ENCODE measurements at regions not wholly inside any gene's neighbourhood (a gene's known extent, or its start where the extent isn't known, plus 50 kb on each side); places are given as distances from the start of the nearest gene placed in this dataset.

GRCh38 chr7:378041-378420, 88.1 kb downstream of the FOXL3 start:
- Histone ChIP-seq H3K4me1 (ENCODE audit: control insufficient read depth, insufficient read depth, low read length) (no peaks in the 10 kb centered on the region), H3K27ac (ENCODE audit: extremely low read depth, low read depth, low read length) (no peak overlapping the region), H3K9me3 (ENCODE audit: control insufficient read depth, insufficient read depth, low read depth, low read length) (no peaks in the 10 kb centered on the region), H3K4me3 (ENCODE audit: low read depth, low read length) (no peak overlapping the region), H3K36me3 (ENCODE audit: control insufficient read depth in 2 of 2, insufficient read depth in 1 of 2, low read length in 2 of 2) (no peaks in the 10 kb centered on the region)
- TF ChIP-seq ZNF132 (tag by site-specific recombination; IDR thresholded peaks at IDR 0.05; ENCODE audit: borderline replicate concordance) (no peak), ZNF18 (tag by site-specific recombination; IDR thresholded peaks at IDR 0.05) (no peak), ZNF350 (tag by site-specific recombination; IDR thresholded peaks at IDR 0.05) (no peak), ZNF777 (tag by site-specific recombination; IDR thresholded peaks at IDR 0.05; ENCODE audit: borderline replicate concordance) (no peak), ZNF776 (tag by site-specific recombination; IDR thresholded peaks at IDR 0.05; ENCODE audit: borderline replicate concordance) (no peak), KLF10 (tag by site-specific recombination; IDR thresholded peaks at IDR 0.05) (no peak), ZNF707 (tag by site-specific recombination; IDR thresholded peaks at IDR 0.05) (no peak), EGR2 (tag by site-specific recombination; IDR thresholded peaks at IDR 0.05; ENCODE audit: low read depth) (no peak), MYNN (tag by site-specific recombination; IDR thresholded peaks at IDR 0.05; ENCODE audit: borderline replicate concordance) (no peak), ZNF16 (tag by site-specific recombination; IDR thresholded peaks at IDR 0.05; ENCODE audit: low read depth) (no peak), KLF8 (tag by site-specific recombination; IDR thresholded peaks at IDR 0.05) (no peak), ZNF10 (tag by site-specific recombination; IDR thresholded peaks at IDR 0.05) (no peak), SP7 (tag by site-specific recombination; IDR thresholded peaks at IDR 0.05) (no peak)
- TF ChIP-seq, protein P1, sequence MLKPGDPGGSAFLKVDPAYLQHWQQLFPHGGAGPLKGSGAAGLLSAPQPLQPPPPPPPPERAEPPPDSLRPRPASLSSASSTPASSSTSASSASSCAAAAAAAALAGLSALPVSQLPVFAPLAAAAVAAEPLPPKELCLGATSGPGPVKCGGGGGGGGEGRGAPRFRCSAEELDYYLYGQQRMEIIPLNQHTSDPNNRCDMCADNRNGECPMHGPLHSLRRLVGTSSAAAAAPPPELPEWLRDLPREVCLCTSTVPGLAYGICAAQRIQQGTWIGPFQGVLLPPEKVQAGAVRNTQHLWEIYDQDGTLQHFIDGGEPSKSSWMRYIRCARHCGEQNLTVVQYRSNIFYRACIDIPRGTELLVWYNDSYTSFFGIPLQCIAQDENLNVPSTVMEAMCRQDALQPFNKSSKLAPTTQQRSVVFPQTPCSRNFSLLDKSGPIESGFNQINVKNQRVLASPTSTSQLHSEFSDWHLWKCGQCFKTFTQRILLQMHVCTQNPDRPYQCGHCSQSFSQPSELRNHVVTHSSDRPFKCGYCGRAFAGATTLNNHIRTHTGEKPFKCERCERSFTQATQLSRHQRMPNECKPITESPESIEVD (tag by site-specific recombination; IDR thresholded peaks at IDR 0.05), result no peak
- TF ChIP-seq, protein P2, sequence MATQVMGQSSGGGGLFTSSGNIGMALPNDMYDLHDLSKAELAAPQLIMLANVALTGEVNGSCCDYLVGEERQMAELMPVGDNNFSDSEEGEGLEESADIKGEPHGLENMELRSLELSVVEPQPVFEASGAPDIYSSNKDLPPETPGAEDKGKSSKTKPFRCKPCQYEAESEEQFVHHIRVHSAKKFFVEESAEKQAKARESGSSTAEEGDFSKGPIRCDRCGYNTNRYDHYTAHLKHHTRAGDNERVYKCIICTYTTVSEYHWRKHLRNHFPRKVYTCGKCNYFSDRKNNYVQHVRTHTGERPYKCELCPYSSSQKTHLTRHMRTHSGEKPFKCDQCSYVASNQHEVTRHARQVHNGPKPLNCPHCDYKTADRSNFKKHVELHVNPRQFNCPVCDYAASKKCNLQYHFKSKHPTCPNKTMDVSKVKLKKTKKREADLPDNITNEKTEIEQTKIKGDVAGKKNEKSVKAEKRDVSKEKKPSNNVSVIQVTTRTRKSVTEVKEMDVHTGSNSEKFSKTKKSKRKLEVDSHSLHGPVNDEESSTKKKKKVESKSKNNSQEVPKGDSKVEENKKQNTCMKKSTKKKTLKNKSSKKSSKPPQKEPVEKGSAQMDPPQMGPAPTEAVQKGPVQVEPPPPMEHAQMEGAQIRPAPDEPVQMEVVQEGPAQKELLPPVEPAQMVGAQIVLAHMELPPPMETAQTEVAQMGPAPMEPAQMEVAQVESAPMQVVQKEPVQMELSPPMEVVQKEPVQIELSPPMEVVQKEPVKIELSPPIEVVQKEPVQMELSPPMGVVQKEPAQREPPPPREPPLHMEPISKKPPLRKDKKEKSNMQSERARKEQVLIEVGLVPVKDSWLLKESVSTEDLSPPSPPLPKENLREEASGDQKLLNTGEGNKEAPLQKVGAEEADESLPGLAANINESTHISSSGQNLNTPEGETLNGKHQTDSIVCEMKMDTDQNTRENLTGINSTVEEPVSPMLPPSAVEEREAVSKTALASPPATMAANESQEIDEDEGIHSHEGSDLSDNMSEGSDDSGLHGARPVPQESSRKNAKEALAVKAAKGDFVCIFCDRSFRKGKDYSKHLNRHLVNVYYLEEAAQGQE (tag by site-specific recombination; IDR thresholded peaks at IDR 0.05), result no peak
- POLR2A ChIA-PET, result no interaction called here
- CTCF ChIA-PET, result no interaction called here

- Histone ChIP-seq H3K27ac (ENCODE audit: extremely low read depth, low read depth, low read length) (no peak overlapping the region), H3K4me1 (ENCODE audit: control insufficient read depth, insufficient read depth, low read length) (no peaks in the 10 kb centered on the region), H3K4me3 (ENCODE audit: low read depth, low read length) (no peak overlapping the region), H3K9me3 (ENCODE audit: control insufficient read depth, insufficient read depth, low read depth, low read length) (no peaks in the 10 kb centered on the region), H3K36me3 (ENCODE audit: control insufficient read depth in 2 of 2, insufficient read depth in 1 of 2, low read length in 2 of 2) (no peaks in the 10 kb centered on the region)
- ChIA-PET POLR2A (no interaction called here), CTCF (interaction anchor here (1.2 kb wide), 1 partner anchor 57 kb away, joined by 6 read pairs; no protein-coding TSS in a partner anchor)
- TF ChIP-seq, protein P3, sequence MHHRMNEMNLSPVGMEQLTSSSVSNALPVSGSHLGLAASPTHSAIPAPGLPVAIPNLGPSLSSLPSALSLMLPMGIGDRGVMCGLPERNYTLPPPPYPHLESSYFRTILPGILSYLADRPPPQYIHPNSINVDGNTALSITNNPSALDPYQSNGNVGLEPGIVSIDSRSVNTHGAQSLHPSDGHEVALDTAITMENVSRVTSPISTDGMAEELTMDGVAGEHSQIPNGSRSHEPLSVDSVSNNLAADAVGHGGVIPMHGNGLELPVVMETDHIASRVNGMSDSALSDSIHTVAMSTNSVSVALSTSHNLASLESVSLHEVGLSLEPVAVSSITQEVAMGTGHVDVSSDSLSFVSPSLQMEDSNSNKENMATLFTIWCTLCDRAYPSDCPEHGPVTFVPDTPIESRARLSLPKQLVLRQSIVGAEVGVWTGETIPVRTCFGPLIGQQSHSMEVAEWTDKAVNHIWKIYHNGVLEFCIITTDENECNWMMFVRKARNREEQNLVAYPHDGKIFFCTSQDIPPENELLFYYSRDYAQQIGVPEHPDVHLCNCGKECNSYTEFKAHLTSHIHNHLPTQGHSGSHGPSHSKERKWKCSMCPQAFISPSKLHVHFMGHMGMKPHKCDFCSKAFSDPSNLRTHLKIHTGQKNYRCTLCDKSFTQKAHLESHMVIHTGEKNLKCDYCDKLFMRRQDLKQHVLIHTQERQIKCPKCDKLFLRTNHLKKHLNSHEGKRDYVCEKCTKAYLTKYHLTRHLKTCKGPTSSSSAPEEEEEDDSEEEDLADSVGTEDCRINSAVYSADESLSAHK (tag by site-specific recombination; IDR thresholded peaks at IDR 0.05), result no peak
- no peak for TF ChIP-seq BCL11B (tag by site-specific recombination; IDR thresholded peaks at IDR 0.05; ENCODE audit: low read depth)
- TF ChIP-seq, protein P4, sequence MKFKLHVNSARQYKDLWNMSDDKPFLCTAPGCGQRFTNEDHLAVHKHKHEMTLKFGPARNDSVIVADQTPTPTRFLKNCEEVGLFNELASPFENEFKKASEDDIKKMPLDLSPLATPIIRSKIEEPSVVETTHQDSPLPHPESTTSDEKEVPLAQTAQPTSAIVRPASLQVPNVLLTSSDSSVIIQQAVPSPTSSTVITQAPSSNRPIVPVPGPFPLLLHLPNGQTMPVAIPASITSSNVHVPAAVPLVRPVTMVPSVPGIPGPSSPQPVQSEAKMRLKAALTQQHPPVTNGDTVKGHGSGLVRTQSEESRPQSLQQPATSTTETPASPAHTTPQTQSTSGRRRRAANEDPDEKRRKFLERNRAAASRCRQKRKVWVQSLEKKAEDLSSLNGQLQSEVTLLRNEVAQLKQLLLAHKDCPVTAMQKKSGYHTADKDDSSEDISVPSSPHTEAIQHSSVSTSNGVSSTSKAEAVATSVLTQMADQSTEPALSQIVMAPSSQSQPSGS (tag by site-specific recombination; IDR thresholded peaks at IDR 0.05; ENCODE audit: low read depth), result no peak
- TF ChIP-seq ZNF513 (tag by site-specific recombination; IDR thresholded peaks at IDR 0.05), result no peak
- TF ChIP-seq MYNN (tag by site-specific recombination; IDR thresholded peaks at IDR 0.05; ENCODE audit: borderline replicate concordance), result no peak
- no peak for TF ChIP-seq GFI1B (tag by site-specific recombination; IDR thresholded peaks at IDR 0.05)
- TF ChIP-seq ZSCAN30 (tag by site-specific recombination; IDR thresholded peaks at IDR 0.05), result no peak
Measured at GRCh38 chr7:378551-379455, 88.8 kb downstream of the FOXL3 start.

Measured in HEK293 (cell line).